Adrenal gland (tissue), 9 donors: ENCODE measurements at regions not wholly inside any gene's neighbourhood (a gene's known extent, or its start where the extent isn't known, plus 50 kb on each side); places are given as distances from the start of the nearest gene placed in this dataset.

Experiments
- DNase-seq, 7 donors: peaks; one replicate each; pipeline ENCODE4 v3.0.0-alpha.2; 2019 to 2020
- H3K27ac ChIP-seq, 5 donors: fragments of 200-600 bp; sonication (generic) in 4 of 5; 1 replicate in 3 of 5; 2 replicates in 2 of 5; pipeline versions ENCODE4 v1.5.1 to v1.8.0; 2016 to 2020; ENCODE audit warnings: mild to moderate bottlenecking in 1 of 5
- H3K27me3 ChIP-seq: fragments of 200-600 bp; 2 replicates; pipeline ENCODE4 v1.8.0; 2021
- H3K36me3 ChIP-seq, 2 donors: fragments of 200-600 bp; replicated peaks in 1 of 2; 1 replicate in 1 of 2; 2 replicates in 1 of 2; pipeline versions ENCODE4 v1.5.1 to v1.8.0; 2018 to 2022
- H3K4me1 ChIP-seq, 2 donors: fragments of 200-600 bp; replicated peaks in 1 of 2; 1 replicate in 1 of 2; 2 replicates in 1 of 2; pipeline versions ENCODE4 v1.5.1 to v1.8.0; 2018 to 2021
- H3K4me3 ChIP-seq, 4 donors: fragments of 200-600 bp; sonication (generic) in 3 of 4; one replicate each; pipeline ENCODE4 v1.5.1; 2016 to 2018
- H3K9me3 ChIP-seq, 3 donors: fragments of 200-600 bp; sonication (generic) in 1 of 3; replicated peaks in 1 of 3; 1 replicate in 2 of 3; 2 replicates in 1 of 3; pipeline versions ENCODE4 v1.5.1 to v1.8.0; 2016 to 2021
- CTCF ChIP-seq, 6 experiments: fragments of 450-650 bp in 4 of 6; fragments of 200-600 bp in 2 of 6; sonication (generic) in 1 of 6; IDR thresholded peaks; 1 replicate in 5 of 6; 2 replicates in 1 of 6; pipeline versions ENCODE4 v1.5.1 to v1.8.0; 2016 to 2021; ENCODE audit warnings: antibody characterized with exemption in 6 of 6, mild to moderate bottlenecking in 2 of 6, moderate library complexity in 1 of 6
- POLR2A ChIP-seq, 2 donors: fragments of 450-650 bp; IDR thresholded peaks; one replicate each; pipeline ENCODE4 v1.6.1; 2017; ENCODE audit warnings: antibody characterized with exemption in 2 of 2, mild to moderate bottlenecking in 2 of 2, moderate library complexity in 1 of 2
- WGBS, 4 donors: extraction: QIAGEN DNeasy Blood & Tissue Kit in 2 of 4; methylation state at CpG; one replicate each; pipeline versions ENCODE4 v1.1.5 to v1.1.7; 2013 to 2017; 5-methylcytosine and 5-hydroxymethylcytosine counted together
- intact Hi-C, 2 donors: fragments of 100-400 bp; cut with DNase I; formaldehyde crosslinking; loops; one replicate each; pipeline versions ENCODE4 v1.14.1 to v1.15.0; 2022 to 2023
- donor health status: healthy with polysubstance abuse.
- donor health status: Bipolar disorder and iron deficiency.
- donor health status: DM: yes; HTN: yes; CAD: no.
- donor health status: DM: no; HTN: no; CAD: no.
- donor health status: DM: no; HTN: no; CAD: no.

- Histone ChIP-seq H3K27me3 (no peaks in the 10 kb centered on the region), H3K4me1 (no peaks in the 10 kb centered on the region), H3K27ac (no peak overlapping the region), H3K9me3 (no peaks in the 10 kb centered on the region), H3K36me3 (no peaks in the 10 kb centered on the region), H3K4me3 (no peak overlapping the region)
- no peak for TF ChIP-seq CTCF (IDR thresholded peaks at IDR 0.05)
- no peak for TF ChIP-seq POLR2A (IDR thresholded peaks at IDR 0.05)
- intact Hi-C loops, result no loop called here
- no peak for DNase-seq
- WGBS, 4 donors, result 62 to 73% (median 71%) methylated on average over 2 of the region's 2 CpGs
Observed at GRCh38 chr1:57782357-57782756, 358.5 kb upstream of the DAB1 start.

GRCh38 chr1:57772580-57773195 is 348.8 kb upstream of the DAB1 start:
- Histone ChIP-seq H3K27ac (no peak overlapping the region), H3K9me3 (no peaks in the 10 kb centered on the region), H3K4me1 (no peaks in the 10 kb centered on the region), H3K36me3 (no peaks in the 10 kb centered on the region), H3K27me3 (no peaks in the 10 kb centered on the region), H3K4me3 (no peak overlapping the region)
- no peak for DNase-seq
- intact Hi-C loops, result no loop called here
- TF ChIP-seq POLR2A (IDR thresholded peaks at IDR 0.05), result no peak
- TF ChIP-seq CTCF (IDR thresholded peaks at IDR 0.05), result no peak
- 15 to 33% (median 23%) methylated on average over 1 of the region's 1 CpG for WGBS, 4 donors

- no peak for DNase-seq
- Histone ChIP-seq H3K27me3 (no peaks in the 10 kb centered on the region), H3K36me3 (no peaks in the 10 kb centered on the region), H3K9me3 (no peaks in the 10 kb centered on the region), H3K27ac (no peak overlapping the region), H3K4me1 (no peaks in the 10 kb centered on the region), H3K4me3 (no peak overlapping the region)
- intact Hi-C loops, result no loop called here
- TF ChIP-seq CTCF (IDR thresholded peaks at IDR 0.05) (peak in 1 of 6 experiments; percentile 15), POLR2A (IDR thresholded peaks at IDR 0.05) (no peak)
- 77 to 87% (median 81%) methylated on average over 4 of the region's 4 CpGs for WGBS, 4 donors
Observed at GRCh38 chr1:57770772-57771171, 346.9 kb upstream of the DAB1 start.

GRCh38 chr1:57770236-57770635 is 346.4 kb upstream of the DAB1 start:
- no peak overlapping the region for H3K4me3 ChIP-seq
- DNase-seq, result no peak
- no peaks in the 10 kb centered on the region for H3K27me3 ChIP-seq
- no peaks in the 10 kb centered on the region for H3K9me3 ChIP-seq
- intact Hi-C loops, result no loop called here
- 71 to 96% (median 85%) methylated on average over 1 of the region's 1 CpG for WGBS, 4 donors
- no peaks in the 10 kb centered on the region for H3K4me1 ChIP-seq
- no peak overlapping the region for H3K27ac ChIP-seq
- TF ChIP-seq POLR2A (IDR thresholded peaks at IDR 0.05) (no peak), CTCF (IDR thresholded peaks at IDR 0.05) (no peak)
- no peaks in the 10 kb centered on the region for H3K36me3 ChIP-seq
